ENCODE measurements at regions not wholly inside any gene's neighbourhood (a gene's known extent, or its start where the extent isn't known, plus 50 kb on each side); places are given as distances from the start of the nearest gene placed in this dataset.
"Not testable (repeated sequence)": the region's sequence is repeated elsewhere in the genome, so short reads cannot be mapped to it uniquely, and the experiment has no call there.

DNA sequence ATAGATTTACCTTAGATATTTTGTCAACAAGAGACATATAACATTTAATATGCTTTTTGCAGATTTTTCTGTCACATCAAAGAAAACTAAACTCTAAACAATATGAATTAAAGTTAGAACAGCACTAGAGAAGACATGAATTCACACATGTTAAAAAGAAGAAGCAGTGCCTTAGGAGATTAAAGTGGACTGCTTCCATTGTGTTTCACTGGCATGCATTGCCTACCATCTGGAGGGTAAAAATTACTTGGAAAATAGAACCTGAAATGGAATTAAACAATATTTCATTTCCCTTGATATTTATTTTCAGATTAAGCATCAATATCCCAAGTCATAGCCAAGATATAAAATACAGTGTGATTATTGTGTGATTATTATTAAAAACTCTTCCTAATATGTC, 319.4 kb upstream of the CDH18 start:
- Histone ChIP-seq H3K36me3 (ENCODE audit: control insufficient read depth in 2 of 2, extremely low read depth in 1 of 2, insufficient read depth in 2 of 2, low read length in 2 of 2) (no peaks in the 10 kb centered on the region), H3K9me1 (ENCODE audit: control insufficient read depth, extremely low read depth, insufficient read depth, low read length) (no peaks in the 10 kb centered on the region), H3K27me3 (ENCODE audit: control insufficient read depth, extremely low read depth, insufficient read depth, low read length) (no peaks in the 10 kb centered on the region), H4K20me1 (ENCODE audit: control insufficient read depth, extremely low read depth, insufficient read depth, low read length) (no peaks in the 10 kb centered on the region), H3K9me3 (ENCODE audit: control insufficient read depth, low read depth, low read length) (no peaks in the 10 kb centered on the region), H2AFZ (ENCODE audit: control insufficient read depth, low read length) (no peak overlapping the region), H3K4me2 (ENCODE audit: control insufficient read depth, extremely low read depth, insufficient read depth, low read depth, low read length) (no peak overlapping the region), H3K4me3 (ENCODE audit: control insufficient read depth in 2 of 3, extremely low read depth in 1 of 3, insufficient read depth in 2 of 3, low read depth in 1 of 3, low read length in 3 of 3) (no peak overlapping the region), H3K4me1 (ENCODE audit: control insufficient read depth, extremely low read depth, insufficient read depth, low read length) (no peaks in the 10 kb centered on the region), H3K79me2 (ENCODE audit: control insufficient read depth, insufficient read depth, low read length) (no peaks in the 10 kb centered on the region), H3K9ac (ENCODE audit: control insufficient read depth, extremely low read depth, insufficient read depth, low read length) (no peak overlapping the region), H3K27ac (ENCODE audit: control insufficient read depth, insufficient read depth, low read length) (no peak overlapping the region)
- DNase-seq (ENCODE audit: low read depth, low spot score): no peak
- FAIRE-seq: no peak
- no peak for TF ChIP-seq CTCF (optimal IDR thresholded peaks at IDR 0.05 in 1 of 3, IDR thresholded peaks at IDR 0.05 in 1 of 3, conservative IDR thresholded peaks at IDR 0.05 in 1 of 3; ENCODE audit: extremely low read depth in 1 of 3, insufficient read depth in 2 of 3, low read length in 3 of 3)
- no peak for TF ChIP-seq EZH2 (IDR thresholded peaks at IDR 0.05; ENCODE audit: low read length)
- dilution Hi-C loops (cut with MboI; ENCODE audit: extremely low pct_ligation_motif_present, low sequenced_read_pairs): no loop called here

- Histone ChIP-seq H4K20me1 (ENCODE audit: control insufficient read depth, extremely low read depth, insufficient read depth, low read length) (no peaks in the 10 kb centered on the region), H3K4me3 (ENCODE audit: control insufficient read depth in 2 of 3, extremely low read depth in 1 of 3, insufficient read depth in 2 of 3, low read depth in 1 of 3, low read length in 3 of 3) (no peak overlapping the region), H3K4me2 (ENCODE audit: control insufficient read depth, extremely low read depth, insufficient read depth, low read depth, low read length) (no peak overlapping the region), H3K9me1 (ENCODE audit: control insufficient read depth, extremely low read depth, insufficient read depth, low read length) (no peaks in the 10 kb centered on the region), H3K9me3 (ENCODE audit: control insufficient read depth, low read depth, low read length) (no peaks in the 10 kb centered on the region), H3K4me1 (ENCODE audit: control insufficient read depth, extremely low read depth, insufficient read depth, low read length) (no peaks in the 10 kb centered on the region), H3K27me3 (ENCODE audit: control insufficient read depth, extremely low read depth, insufficient read depth, low read length) (no peaks in the 10 kb centered on the region), H3K36me3 (ENCODE audit: control insufficient read depth in 2 of 2, extremely low read depth in 1 of 2, insufficient read depth in 2 of 2, low read length in 2 of 2) (no peaks in the 10 kb centered on the region), H3K27ac (ENCODE audit: control insufficient read depth, insufficient read depth, low read length) (no peak overlapping the region), H3K9ac (ENCODE audit: control insufficient read depth, extremely low read depth, insufficient read depth, low read length) (no peak overlapping the region), H3K79me2 (ENCODE audit: control insufficient read depth, insufficient read depth, low read length) (no peaks in the 10 kb centered on the region), H2AFZ (ENCODE audit: control insufficient read depth, low read length) (no peak overlapping the region)
- FAIRE-seq (no peak), DNase-seq (ENCODE audit: low read depth, low spot score) (no peak)
- dilution Hi-C loops (cut with MboI; ENCODE audit: extremely low pct_ligation_motif_present, low sequenced_read_pairs): no loop called here
- TF ChIP-seq CTCF (optimal IDR thresholded peaks at IDR 0.05 in 1 of 3, IDR thresholded peaks at IDR 0.05 in 1 of 3, conservative IDR thresholded peaks at IDR 0.05 in 1 of 3; ENCODE audit: extremely low read depth in 1 of 3, insufficient read depth in 2 of 3, low read length in 3 of 3) (no peak), EZH2 (IDR thresholded peaks at IDR 0.05; ENCODE audit: low read length) (no peak)
Observed at GRCh38 chr5:20305463-20305862, 317.5 kb upstream of the CDH18 start.

DNA sequence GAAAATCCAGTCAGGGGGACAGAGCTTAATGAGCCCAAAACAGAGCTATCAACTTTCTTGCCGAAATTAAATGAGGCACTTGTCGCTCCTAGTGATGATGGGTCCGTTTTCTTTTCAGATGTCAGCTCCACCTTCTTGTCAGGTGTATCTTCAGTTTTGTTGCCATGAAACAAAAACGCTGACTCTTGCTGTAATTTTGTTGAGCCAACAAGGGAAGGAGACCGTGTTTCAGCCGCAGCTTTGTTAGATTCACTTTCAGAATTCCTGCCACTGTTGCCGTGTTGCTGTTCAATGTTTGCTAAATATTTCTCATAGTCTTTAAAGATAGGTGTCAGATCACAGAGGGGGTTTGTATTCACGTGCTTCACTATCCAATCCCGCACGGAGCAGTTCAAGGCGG, 316.6 kb upstream of the CDH18 start:
- H3K4me2 ChIP-seq (ENCODE audit: control insufficient read depth, extremely low read depth, insufficient read depth, low read depth, low read length); H3K9ac ChIP-seq (ENCODE audit: control insufficient read depth, extremely low read depth, insufficient read depth, low read length); H3K9me1 ChIP-seq (ENCODE audit: control insufficient read depth, extremely low read depth, insufficient read depth, low read length); DNase-seq (ENCODE audit: low read depth, low spot score); H3K4me3 ChIP-seq (ENCODE audit: control insufficient read depth in 2 of 3, extremely low read depth in 1 of 3, insufficient read depth in 2 of 3, low read depth in 1 of 3, low read length in 3 of 3); H4K20me1 ChIP-seq (ENCODE audit: control insufficient read depth, extremely low read depth, insufficient read depth, low read length); H3K79me2 ChIP-seq (ENCODE audit: control insufficient read depth, insufficient read depth, low read length); H3K27ac ChIP-seq (ENCODE audit: control insufficient read depth, insufficient read depth, low read length); H3K9me3 ChIP-seq (ENCODE audit: control insufficient read depth, low read depth, low read length); H3K36me3 ChIP-seq (ENCODE audit: control insufficient read depth in 2 of 2, extremely low read depth in 1 of 2, insufficient read depth in 2 of 2, low read length in 2 of 2); H3K4me1 ChIP-seq (ENCODE audit: control insufficient read depth, extremely low read depth, insufficient read depth, low read length); H3K27me3 ChIP-seq (ENCODE audit: control insufficient read depth, extremely low read depth, insufficient read depth, low read length); H2AFZ ChIP-seq (ENCODE audit: control insufficient read depth, low read length); dilution Hi-C loops (cut with MboI; ENCODE audit: extremely low pct_ligation_motif_present, low sequenced_read_pairs); FAIRE-seq: not testable (repeated sequence)
